KMS-11 (cell line): ENCODE measurements at regions not wholly inside any gene's neighbourhood (a gene's known extent, or its start where the extent isn't known, plus 50 kb on each side); places are given as distances from the start of the nearest gene placed in this dataset.

Experiments used
- H2AFZ ChIP-seq: fragments of 200-600 bp; sonication (generic); 2 replicates; pipeline ENCODE4 v1.6.1; 2016; ENCODE audit warnings: antibody characterized with exemption, mixed run types, low read depth
- H3K27ac ChIP-seq: fragments of 200-600 bp; sonication (generic); 2 replicates; pipeline ENCODE4 v1.6.1; 2016; ENCODE audit warnings: mild to moderate bottlenecking, mixed run types
- H3K27me3 ChIP-seq: fragments of 200-600 bp; sonication (generic); 2 replicates; pipeline ENCODE4 v1.6.1; 2017; ENCODE audit warnings: mild to moderate bottlenecking, low read depth, mixed run types, moderate library complexity; ENCODE audit not compliant: insufficient read depth
- H3K36me3 ChIP-seq: fragments of 200-600 bp; sonication (generic); 2 replicates; pipeline ENCODE4 v1.6.1; 2017; ENCODE audit warnings: mild to moderate bottlenecking, mixed run types; ENCODE audit not compliant: insufficient read depth
- H3K4me1 ChIP-seq: fragments of 200-600 bp; sonication (generic); 2 replicates; pipeline ENCODE4 v1.6.1; 2016; ENCODE audit warnings: mild to moderate bottlenecking, low read depth, mixed run types; ENCODE audit not compliant: poor library complexity, severe bottlenecking
- H3K4me2 ChIP-seq: fragments of 200-600 bp; sonication (generic); 2 replicates; pipeline ENCODE4 v1.7.0; 2016; ENCODE audit warnings: mild to moderate bottlenecking, mixed run types
- H3K4me3 ChIP-seq: fragments of 200-600 bp; sonication (generic); IDR thresholded peaks from 2 replicates; pipeline ENCODE4 v1.6.1; 2017; ENCODE audit warnings: low read depth, low read length, mixed read lengths; ENCODE audit not compliant: insufficient read depth
- H3K79me2 ChIP-seq: fragments of 200-600 bp; sonication (generic); 2 replicates; pipeline ENCODE4 v1.6.1; 2016; ENCODE audit warnings: low read depth, mixed run types; ENCODE audit not compliant: insufficient read depth
- H3K9ac ChIP-seq: fragments of 200-600 bp; sonication (generic); 2 replicates; pipeline ENCODE4 v1.6.1; 2016; ENCODE audit warnings: mild to moderate bottlenecking, mixed run types
- H4K20me1 ChIP-seq: fragments of 200-600 bp; sonication (generic); 2 replicates; pipeline ENCODE4 v1.6.1; 2016; ENCODE audit warnings: mild to moderate bottlenecking, mixed run types; ENCODE audit not compliant: insufficient read depth
- CTCF ChIP-seq: fragments of 200-600 bp; sonication (generic); conservative IDR thresholded peaks from 2 replicates; pipeline ENCODE4 v1.6.1; 2017; ENCODE audit warnings: low read depth, mild to moderate bottlenecking, antibody characterized with exemption, low read length, moderate library complexity, mixed read lengths

- H3K4me2 ChIP-seq, result no peak overlapping the region
- H3K4me1 ChIP-seq, result no peaks in the 10 kb centered on the region
- H3K27ac ChIP-seq, result no peak overlapping the region
- H3K9ac ChIP-seq, result no peak overlapping the region
- H4K20me1 ChIP-seq, result no peaks in the 10 kb centered on the region
- H2AFZ ChIP-seq, result no peak overlapping the region
- H3K27me3 ChIP-seq, result no peaks in the 10 kb centered on the region
- no peak overlapping the region for H3K4me3 ChIP-seq
- no peaks in the 10 kb centered on the region for H3K36me3 ChIP-seq
- no peaks in the 10 kb centered on the region for H3K79me2 ChIP-seq
- TF ChIP-seq CTCF, result no peak
Measured at GRCh38 chr14:56378046-56378445, 201.6 kb upstream of the TMEM260 start.

GRCh38 chr14:56378475-56378877 lies 201.1 kb upstream of the TMEM260 start:
- no peaks in the 10 kb centered on the region for H3K36me3 ChIP-seq
- no peak overlapping the region for H3K4me2 ChIP-seq
- no peak overlapping the region for H3K27ac ChIP-seq
- no peak overlapping the region for H2AFZ ChIP-seq
- no peak overlapping the region for H3K9ac ChIP-seq
- H3K27me3 ChIP-seq, result no peaks in the 10 kb centered on the region
- no peaks in the 10 kb centered on the region for H3K4me1 ChIP-seq
- H4K20me1 ChIP-seq, result no peaks in the 10 kb centered on the region
- no peak for TF ChIP-seq CTCF
- H3K4me3 ChIP-seq, result no peak overlapping the region
- no peaks in the 10 kb centered on the region for H3K79me2 ChIP-seq

GRCh38 chr14:56379956-56380355 lies 199.6 kb upstream of the TMEM260 start:
- H2AFZ ChIP-seq, result no peak overlapping the region
- TF ChIP-seq CTCF, result no peak
- no peaks in the 10 kb centered on the region for H3K27me3 ChIP-seq
- H3K4me1 ChIP-seq, result no peaks in the 10 kb centered on the region
- no peaks in the 10 kb centered on the region for H4K20me1 ChIP-seq
- no peak overlapping the region for H3K4me2 ChIP-seq
- H3K79me2 ChIP-seq, result no peaks in the 10 kb centered on the region
- no peak overlapping the region for H3K27ac ChIP-seq
- H3K9ac ChIP-seq, result no peak overlapping the region
- H3K36me3 ChIP-seq, result no peaks in the 10 kb centered on the region
- no peak overlapping the region for H3K4me3 ChIP-seq

- Histone ChIP-seq H4K20me1 (no peaks in the 10 kb centered on the region), H3K4me3 (no peak overlapping the region), H3K27ac (no peak overlapping the region), H3K36me3 (no peaks in the 10 kb centered on the region), H3K4me2 (no peak overlapping the region), H3K79me2 (no peaks in the 10 kb centered on the region), H3K9ac (no peak overlapping the region), H3K4me1 (no peaks in the 10 kb centered on the region), H3K27me3 (no peaks in the 10 kb centered on the region), H2AFZ (no peak overlapping the region)
- TF ChIP-seq CTCF, result no peak
Measured at GRCh38 chr14:56386024-56386423, 193.6 kb upstream of the TMEM260 start.

- no peaks in the 10 kb centered on the region for H3K79me2 ChIP-seq
- no peak overlapping the region for H3K9ac ChIP-seq
- no peak for TF ChIP-seq CTCF
- no peaks in the 10 kb centered on the region for H3K4me1 ChIP-seq
- no peak overlapping the region for H3K27ac ChIP-seq
- H3K4me2 ChIP-seq, result no peak overlapping the region
- no peaks in the 10 kb centered on the region for H3K27me3 ChIP-seq
- no peak overlapping the region for H2AFZ ChIP-seq
- H3K36me3 ChIP-seq, result no peaks in the 10 kb centered on the region
- no peak overlapping the region for H3K4me3 ChIP-seq
- no peaks in the 10 kb centered on the region for H4K20me1 ChIP-seq
Measured at GRCh38 chr14:56390859-56391258, 188.7 kb upstream of the TMEM260 start.
